UCSD-AML1 (cell line): ENCODE measurements at regions not wholly inside any gene's neighbourhood (a gene's known extent, or its start where the extent isn't known, plus 50 kb on each side); places are given as distances from the start of the nearest gene placed in this dataset.

Experiments
- DNase-seq: peaks from one replicate; lab custom pipeline; 2025; ENCODE audit not compliant: unreplicated experiment; lab: John Stamatoyannopoulos, UW

DNA sequence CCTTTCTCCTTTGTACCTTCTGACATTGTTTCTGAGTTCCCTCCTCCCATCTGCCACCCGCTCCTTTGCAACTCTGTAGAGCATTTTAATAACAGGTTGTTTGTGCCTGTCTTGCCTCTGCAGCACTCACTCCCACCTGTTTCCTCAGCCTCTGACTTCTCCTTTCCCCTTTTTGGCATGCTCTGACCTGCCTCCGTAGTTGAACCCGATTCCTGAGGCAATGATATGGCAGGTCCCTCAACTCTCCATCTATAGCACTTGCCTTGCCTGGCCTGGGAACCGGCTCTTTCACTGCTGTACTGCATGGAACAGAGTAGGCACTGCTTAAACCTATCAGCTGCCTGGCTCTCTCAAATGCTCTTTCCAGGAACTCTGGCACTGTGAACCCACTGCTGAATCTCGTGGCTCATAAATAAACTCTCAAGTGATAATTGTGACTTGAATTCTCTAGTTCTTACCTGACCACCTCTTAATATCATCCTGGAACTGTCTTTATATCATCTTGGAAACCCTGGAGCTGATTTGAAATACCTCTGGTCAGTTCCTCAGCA is 50.3 kb downstream of the UTRN start:
- DNase-seq: peak; percentile 29

DNA sequence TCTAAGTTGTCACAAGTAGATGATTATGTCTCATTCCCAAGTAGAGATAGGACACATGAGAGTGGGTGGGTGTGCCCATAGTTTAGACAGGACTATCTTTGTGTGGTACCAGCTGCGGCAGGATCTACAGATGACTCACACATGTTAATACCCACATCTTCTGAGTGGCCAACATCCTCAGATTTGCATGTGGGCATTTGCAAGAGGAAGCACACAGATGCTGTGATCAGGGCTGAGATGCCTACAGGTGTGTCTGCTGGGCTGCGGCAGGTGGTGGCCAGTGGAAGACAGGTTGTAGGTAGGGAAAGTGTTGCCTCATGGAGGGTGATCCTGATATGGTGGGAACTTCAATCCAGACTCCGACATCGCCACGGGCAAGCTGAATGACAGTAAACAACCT is 50.8 kb downstream of the UTRN start:
- DNase-seq: no peak

- no peak for DNase-seq
Observed at GRCh38 chr6:144336900-144337299, 51.8 kb downstream of the UTRN start.

- no peak for DNase-seq
Observed at GRCh38 chr6:144338474-144338873, 53.3 kb downstream of the UTRN start.

DNA sequence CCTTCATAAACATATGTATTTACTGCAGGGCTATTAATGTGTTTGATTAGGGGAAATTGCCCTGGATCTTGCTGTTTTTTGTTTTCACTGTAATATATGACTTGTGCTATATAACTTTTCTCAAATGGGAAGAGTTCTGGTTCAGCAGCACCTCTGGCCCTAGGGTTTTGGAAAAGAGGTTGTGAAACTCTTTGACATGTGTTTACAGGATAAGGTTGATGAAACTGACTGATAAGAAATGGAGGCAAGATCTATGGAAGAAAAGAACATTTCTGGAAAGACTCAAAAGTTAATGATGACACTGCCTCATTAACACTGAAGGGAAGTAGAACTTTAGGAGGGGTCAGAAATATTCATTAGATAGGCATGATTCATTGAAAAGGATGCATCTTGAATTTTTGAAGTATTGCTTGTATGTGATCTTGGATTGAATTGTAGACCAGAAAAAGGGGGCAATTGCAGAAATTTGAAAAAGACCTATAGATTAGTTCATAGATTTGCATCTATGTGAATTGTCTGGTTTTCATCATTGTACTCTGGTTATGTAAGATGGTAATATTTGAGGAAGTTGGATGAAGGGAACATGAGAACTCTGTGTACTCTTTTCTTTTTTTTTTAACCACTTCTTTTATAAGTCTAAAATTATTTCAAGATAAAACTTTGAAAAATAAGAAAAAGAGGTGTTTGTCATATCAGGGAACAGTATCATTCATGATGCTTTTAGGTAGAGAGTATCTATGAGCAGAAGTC is 54.0 kb downstream of the UTRN start:
- no peak for DNase-seq

- no peak for DNase-seq
Observed at GRCh38 chr6:144339859-144340452, 54.8 kb downstream of the UTRN start.

GRCh38 chr6:144340541-144341371 is 55.6 kb downstream of the UTRN start:
- DNase-seq: no peak

DNA sequence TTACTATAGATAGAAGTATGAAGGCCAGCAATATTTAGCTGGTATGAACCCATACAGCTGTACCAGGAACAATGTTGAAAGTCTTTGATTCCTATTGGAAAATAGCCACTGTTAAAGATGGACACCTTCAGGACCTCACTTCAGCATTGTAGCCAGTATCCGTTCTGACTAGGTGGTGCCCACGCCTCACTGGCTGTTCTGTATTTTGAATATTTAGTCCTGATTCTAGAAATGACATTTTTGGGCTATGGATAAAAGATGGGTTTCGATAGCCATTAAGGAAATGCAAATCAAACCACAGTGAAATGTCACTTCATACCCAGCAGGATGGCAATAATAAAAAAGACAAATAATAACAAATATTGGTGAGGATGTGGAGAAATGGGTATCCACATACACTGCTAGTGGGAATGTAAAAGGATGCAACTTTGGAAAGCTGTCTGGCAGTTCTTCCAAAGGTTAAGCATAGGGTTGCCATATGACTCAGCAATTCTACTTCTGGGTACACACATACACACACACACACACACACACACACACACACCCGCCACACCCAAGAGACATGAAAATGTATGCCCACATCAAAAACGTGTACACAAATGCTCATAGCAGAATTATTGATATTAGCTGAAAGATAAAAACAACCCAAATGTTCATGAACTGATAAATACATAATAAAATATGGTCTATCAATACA is 56.8 kb downstream of the UTRN start:
- no peak for DNase-seq

GRCh38 chr6:144343701-144344428 is 58.7 kb downstream of the UTRN start:
- DNase-seq: peak; percentile 56

- no peak for DNase-seq
Observed at GRCh38 chr6:144344646-144345045, 59.5 kb downstream of the UTRN start.

DNA sequence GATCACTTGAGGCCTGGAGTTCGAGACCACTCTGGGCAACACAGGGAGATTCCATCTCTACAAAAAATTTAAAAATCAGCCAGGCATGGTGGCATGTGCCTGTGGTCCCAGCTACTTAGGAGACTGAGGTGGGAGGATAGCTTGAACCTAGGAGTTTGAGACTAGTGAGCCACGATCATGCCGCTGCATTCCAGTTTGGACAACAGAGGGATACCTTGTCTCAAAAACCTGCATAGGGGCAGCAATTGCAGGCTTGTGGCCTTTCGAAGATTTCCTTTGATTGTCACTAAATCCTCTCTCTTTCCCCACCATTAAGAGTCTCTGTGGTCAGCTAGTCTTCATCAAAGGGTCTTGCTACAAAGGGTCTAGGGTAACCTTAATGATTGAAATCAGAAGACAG is 60.3 kb downstream of the UTRN start:
- no peak for DNase-seq

DNA sequence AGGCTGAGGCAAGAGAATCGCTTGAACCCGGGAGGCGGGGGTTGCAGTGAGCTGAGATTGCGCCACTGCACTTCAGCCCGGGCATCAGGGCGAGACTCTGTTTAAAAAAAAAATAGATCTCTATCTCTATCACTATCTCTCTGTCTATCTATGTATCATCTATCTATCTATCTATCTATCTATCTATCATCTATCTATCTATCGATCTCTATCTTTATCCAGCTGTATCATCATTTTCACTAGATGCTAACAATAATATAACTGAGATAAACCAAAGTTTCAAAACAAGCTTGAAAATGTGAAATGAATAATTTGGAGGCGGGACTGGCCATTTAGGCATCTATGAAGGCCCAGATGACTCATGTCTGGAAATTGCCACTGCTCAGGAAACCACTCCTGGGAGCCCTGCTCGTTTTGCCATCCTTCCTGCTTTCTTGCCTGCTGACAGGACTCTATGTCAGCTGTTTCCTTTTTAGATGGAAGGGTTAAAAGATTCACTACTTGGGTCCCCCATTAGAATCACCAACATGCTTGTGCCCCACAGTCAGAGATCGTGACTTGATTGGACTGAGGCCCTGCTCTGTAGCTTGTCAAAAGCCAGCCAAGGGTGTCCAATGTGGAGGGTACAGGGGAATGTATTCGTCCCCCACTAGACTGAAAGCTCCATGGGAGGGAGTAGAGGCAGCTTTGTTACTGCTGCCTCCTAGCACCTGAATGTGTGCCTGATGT is 61.7 kb downstream of the UTRN start:
- peak; percentile 27 for DNase-seq

GRCh38 chr6:144347448-144347759 is 62.3 kb downstream of the UTRN start:
- DNase-seq: no peak

DNA sequence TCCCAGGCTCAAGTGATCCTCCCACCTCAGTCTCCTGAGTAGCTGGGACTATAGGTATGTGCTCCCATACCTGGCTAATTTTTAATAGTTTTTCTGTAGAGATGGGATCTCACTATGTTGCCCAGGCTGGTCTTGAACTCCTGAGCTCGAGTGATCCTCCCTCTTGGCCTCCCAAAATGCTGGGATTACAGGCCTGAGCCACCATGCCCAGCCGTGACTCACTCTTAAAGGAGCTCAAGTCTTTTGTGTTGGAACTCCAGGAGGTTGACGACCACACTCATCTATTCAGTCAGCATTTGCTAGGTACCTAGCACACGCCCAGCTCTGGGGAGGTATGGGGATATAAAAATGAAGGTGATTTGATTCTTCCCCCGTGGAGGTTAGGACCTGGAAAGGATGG is 62.8 kb downstream of the UTRN start:
- DNase-seq: no peak

DNA sequence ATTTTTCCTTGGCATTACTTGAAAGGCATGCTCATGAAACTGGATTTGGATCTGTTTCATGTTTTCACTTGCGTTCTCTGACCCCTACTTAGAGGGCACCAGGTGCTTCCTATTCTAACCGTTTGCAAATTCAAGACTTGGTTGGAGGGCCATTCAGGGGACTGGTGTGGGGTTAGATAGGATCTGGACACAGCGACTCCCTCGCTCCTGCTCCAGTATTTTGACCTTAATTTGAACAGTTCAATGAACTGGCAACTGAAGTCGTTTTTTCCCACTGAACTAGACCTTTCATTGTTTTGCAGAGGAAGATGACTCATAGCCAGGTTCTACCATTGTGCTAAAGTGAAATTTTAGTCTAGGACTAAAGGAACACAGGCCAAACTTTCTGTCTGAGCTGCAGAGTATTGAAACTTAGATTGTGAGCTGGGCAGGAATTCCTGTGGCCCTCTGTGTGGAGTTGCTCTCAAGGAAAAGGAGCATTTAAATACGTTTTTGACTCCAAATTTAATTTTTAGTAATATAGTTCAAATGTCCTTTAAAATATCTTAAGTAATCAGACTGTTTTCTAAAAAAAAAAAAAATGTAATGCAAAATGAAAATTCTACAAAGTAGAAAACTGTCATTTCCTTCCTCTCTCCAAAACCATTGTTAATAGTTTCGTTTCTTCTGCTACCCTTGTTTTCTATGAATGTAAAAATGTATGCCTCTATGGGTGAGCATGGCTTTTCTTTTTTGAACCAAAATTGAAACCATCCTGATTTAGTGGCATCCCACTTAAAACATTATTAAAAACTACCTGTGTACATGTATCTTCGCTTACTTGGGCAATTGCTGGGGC is 64.8 kb downstream of the UTRN start:
- peak; percentile 33 for DNase-seq

GRCh38 chr6:144350528-144350880 is 65.4 kb downstream of the UTRN start:
- no peak for DNase-seq

GRCh38 chr6:144351379-144352127 is 66.4 kb downstream of the UTRN start:
- no peak for DNase-seq

- DNase-seq: no peak
Observed at GRCh38 chr6:144352331-144352730, 67.2 kb downstream of the UTRN start.
